ENCODE measurements at regions not wholly inside any gene's neighbourhood (a gene's known extent, or its start where the extent isn't known, plus 50 kb on each side); places are given as distances from the start of the nearest gene placed in this dataset.

- Histone ChIP-seq H3K27me3 (ENCODE audit: control insufficient read depth in 3 of 3, insufficient read depth in 3 of 3, low read length in 2 of 3) (peaks cover 0 to 3% (median 0%) of the 10 kb centered on the region in 3 donors), H3K36me3 (ENCODE audit: control insufficient read depth in 4 of 4, insufficient read depth in 4 of 4, low read length in 4 of 4) (no peaks in the 10 kb centered on the region), H3K4me1 (ENCODE audit: control insufficient read depth in 5 of 5, insufficient read depth in 5 of 5, low read length in 5 of 5) (no peaks in the 10 kb centered on the region), H3K9ac (ENCODE audit: insufficient read depth in 1 of 2, low read length in 2 of 2) (no peak overlapping the region), H3K27ac (ENCODE audit: low read depth in 1 of 2, low read length in 1 of 2) (no peak overlapping the region), H3K4me3 (no peak overlapping the region), H3K9me3 (ENCODE audit: control insufficient read depth in 4 of 4, insufficient read depth in 3 of 4, low read length in 3 of 4) (peaks cover 0 to 4% (median 0%) of the 10 kb centered on the region in 4 donors)
- ATAC-seq (ENCODE audit: insufficient read depth, low FRiP score) (no peak), DNase-seq (no peak)
- TF ChIP-seq CTCF (IDR thresholded peaks at IDR 0.05; ENCODE audit: control extremely low read depth, extremely low read depth), result no peak
- 88 to 90% methylated on average over 2 of the region's 2 CpGs for WGBS, 2 donors
These were observed 63.2 kb upstream of the SYNDIG1 start for GRCh38 chr20:24406251-24406650.

- Histone ChIP-seq H3K4me3 (no peak overlapping the region), H3K27me3 (ENCODE audit: control insufficient read depth in 3 of 3, insufficient read depth in 3 of 3, low read length in 2 of 3) (peaks cover 0 to 3% (median 0%) of the 10 kb centered on the region in 3 donors), H3K9ac (ENCODE audit: insufficient read depth in 1 of 2, low read length in 2 of 2) (no peak overlapping the region), H3K27ac (ENCODE audit: low read depth in 1 of 2, low read length in 1 of 2) (no peak overlapping the region), H3K36me3 (ENCODE audit: control insufficient read depth in 4 of 4, insufficient read depth in 4 of 4, low read length in 4 of 4) (no peaks in the 10 kb centered on the region), H3K4me1 (ENCODE audit: control insufficient read depth in 5 of 5, insufficient read depth in 5 of 5, low read length in 5 of 5) (no peaks in the 10 kb centered on the region), H3K9me3 (ENCODE audit: control insufficient read depth in 4 of 4, insufficient read depth in 3 of 4, low read length in 3 of 4) (peaks cover 0 to 2% (median 0%) of the 10 kb centered on the region in 4 donors)
- TF ChIP-seq CTCF (IDR thresholded peaks at IDR 0.05; ENCODE audit: control extremely low read depth, extremely low read depth), result no peak
- ATAC-seq (ENCODE audit: insufficient read depth, low FRiP score) (no peak), DNase-seq (no peak)
- 76 to 89% methylated on average over 2 of the region's 2 CpGs for WGBS, 2 donors
These were observed 63.6 kb upstream of the SYNDIG1 start for GRCh38 chr20:24405810-24406209.

GRCh38 chr20:24403406-24403805 is 66.0 kb upstream of the SYNDIG1 start:
- no peak for TF ChIP-seq CTCF (IDR thresholded peaks at IDR 0.05; ENCODE audit: control extremely low read depth, extremely low read depth)
- H3K9ac ChIP-seq (ENCODE audit: insufficient read depth in 1 of 2, low read length in 2 of 2), result no peak overlapping the region
- no peaks in the 10 kb centered on the region for H3K36me3 ChIP-seq (ENCODE audit: control insufficient read depth in 4 of 4, insufficient read depth in 4 of 4, low read length in 4 of 4)
- 90 to 100% methylated on average over 1 of the region's 1 CpG for WGBS, 2 donors
- peaks cover 0 to 2% (median 0%) of the 10 kb centered on the region in 4 donors for H3K9me3 ChIP-seq (ENCODE audit: control insufficient read depth in 4 of 4, insufficient read depth in 3 of 4, low read length in 3 of 4)
- ATAC-seq (ENCODE audit: insufficient read depth, low FRiP score) (no peak), DNase-seq (no peak)
- peaks cover 0 to 3% (median 0%) of the 10 kb centered on the region in 3 donors for H3K27me3 ChIP-seq (ENCODE audit: control insufficient read depth in 3 of 3, insufficient read depth in 3 of 3, low read length in 2 of 3)
- H3K27ac ChIP-seq (ENCODE audit: low read depth in 1 of 2, low read length in 1 of 2), result no peak overlapping the region
- H3K4me3 ChIP-seq, result no peak overlapping the region
- no peaks in the 10 kb centered on the region for H3K4me1 ChIP-seq (ENCODE audit: control insufficient read depth in 5 of 5, insufficient read depth in 5 of 5, low read length in 5 of 5)

GRCh38 chr20:24402188-24402587 is 67.2 kb upstream of the SYNDIG1 start:
- Histone ChIP-seq H3K4me3 (no peak overlapping the region), H3K9ac (ENCODE audit: insufficient read depth in 1 of 2, low read length in 2 of 2) (no peak overlapping the region), H3K27me3 (ENCODE audit: control insufficient read depth in 3 of 3, insufficient read depth in 3 of 3, low read length in 2 of 3) (peaks cover 0 to 3% (median 0%) of the 10 kb centered on the region in 3 donors), H3K4me1 (ENCODE audit: control insufficient read depth in 5 of 5, insufficient read depth in 5 of 5, low read length in 5 of 5) (no peaks in the 10 kb centered on the region), H3K36me3 (ENCODE audit: control insufficient read depth in 4 of 4, insufficient read depth in 4 of 4, low read length in 4 of 4) (no peaks in the 10 kb centered on the region), H3K9me3 (ENCODE audit: control insufficient read depth in 4 of 4, insufficient read depth in 3 of 4, low read length in 3 of 4) (peaks cover 0 to 4% (median under 1%) of the 10 kb centered on the region in 4 donors), H3K27ac (ENCODE audit: low read depth in 1 of 2, low read length in 1 of 2) (no peak overlapping the region)
- WGBS, 2 donors, result 65 to 83% methylated on average over 2 of the region's 2 CpGs
- ATAC-seq (ENCODE audit: insufficient read depth, low FRiP score), result no peak
- no peak for DNase-seq
- no peak for TF ChIP-seq CTCF (IDR thresholded peaks at IDR 0.05; ENCODE audit: control extremely low read depth, extremely low read depth)
